Smooth muscle cell (in vitro differentiated cells): ENCODE measurements at regions not wholly inside any gene's neighbourhood (a gene's known extent, or its start where the extent isn't known, plus 50 kb on each side); places are given as distances from the start of the nearest gene placed in this dataset.

Experiments
- DNase-seq: peaks from one replicate; lab custom pipeline; 2025; ENCODE audit not compliant: unreplicated experiment; lab: John Stamatoyannopoulos, UW
- H2AFZ ChIP-seq: fragments of 200-600 bp; sonication (generic); 2 replicates; pipeline ENCODE4 v1.6.0; 2016; ENCODE audit warnings: antibody characterized with exemption, low read depth, mild to moderate bottlenecking
- H3F3A ChIP-seq: fragments of 200-600 bp; sonication (generic); 2 replicates; pipeline ENCODE4 v1.6.0; 2017; ENCODE audit warnings: antibody characterized with exemption, low read depth
- H3K27ac ChIP-seq: fragments of 200-600 bp; sonication (generic); 2 replicates; pipeline ENCODE4 v1.5.1; 2016; ENCODE audit warnings: low read depth, mild to moderate bottlenecking
- H3K27me3 ChIP-seq: fragments of 200-600 bp; sonication (generic); 2 replicates; pipeline ENCODE4 v1.6.1; 2016; ENCODE audit warnings: low read depth, mild to moderate bottlenecking
- H3K36me3 ChIP-seq: fragments of 200-600 bp; sonication (generic); 2 replicates; pipeline ENCODE4 v1.5.1; 2016; ENCODE audit warnings: low read depth
- H3K4me1 ChIP-seq: fragments of 200-600 bp; sonication (generic); 2 replicates; pipeline ENCODE4 v1.5.1; 2016; ENCODE audit warnings: low read depth
- H3K4me2 ChIP-seq: fragments of 200-600 bp; sonication (generic); 2 replicates; pipeline ENCODE4 v1.6.0; 2016; ENCODE audit warnings: mild to moderate bottlenecking
- H3K4me3 ChIP-seq: fragments of 200-600 bp; sonication (generic); 2 replicates; pipeline ENCODE4 v1.5.1; 2016; ENCODE audit warnings: mild to moderate bottlenecking
- H3K79me2 ChIP-seq: fragments of 200-600 bp; sonication (generic); 2 replicates; pipeline ENCODE4 v1.6.0; 2016; ENCODE audit warnings: low read depth, mild to moderate bottlenecking
- H3K9ac ChIP-seq: fragments of 200-600 bp; sonication (generic); 2 replicates; pipeline ENCODE4 v1.6.0; 2016; ENCODE audit warnings: low read depth
- H3K9me3 ChIP-seq: fragments of 200-600 bp; sonication (generic); replicated peaks from 2 replicates; pipeline ENCODE4 v1.5.1; 2016; ENCODE audit warnings: low read depth
- H4K20me1 ChIP-seq: fragments of 200-600 bp; sonication (generic); 2 replicates; pipeline ENCODE4 v1.6.0; 2016; ENCODE audit warnings: low read depth
- CTCF ChIP-seq: fragments of 200-600 bp; sonication (generic); IDR thresholded peaks from 2 replicates; pipeline ENCODE4 v1.5.1; 2017; ENCODE audit warnings: borderline replicate concordance, mild to moderate bottlenecking, antibody characterized with exemption; ENCODE audit not compliant: insufficient read depth, poor library complexity, severe bottlenecking
- WGBS: methylation state at CpG from one replicate; pipeline ENCODE4 v1.1.7; 2016; ENCODE audit warnings: low lambda C conversion rate; 5-methylcytosine and 5-hydroxymethylcytosine counted together

GRCh38 chr4:167359711-167360110 is 125.4 kb upstream of the SPOCK3 start:
- no peak for DNase-seq
- Histone ChIP-seq H3K4me1 (no peaks in the 10 kb centered on the region), H3K9ac (no peak overlapping the region), H3K9me3 (no peaks in the 10 kb centered on the region), H3K4me2 (no peak overlapping the region), H3K4me3 (no peak overlapping the region), H4K20me1 (no peaks in the 10 kb centered on the region), H3K27me3 (no peaks in the 10 kb centered on the region), H3K27ac (no peak overlapping the region), H3K79me2 (no peaks in the 10 kb centered on the region), H2AFZ (no peak overlapping the region), H3K36me3 (no peaks in the 10 kb centered on the region), H3F3A (no peaks in the 10 kb centered on the region)
- WGBS, result 54% methylated on average over 3 of the region's 3 CpGs
- no peak for TF ChIP-seq CTCF

- no peaks in the 10 kb centered on the region for H3K79me2 ChIP-seq
- H3K36me3 ChIP-seq, result no peaks in the 10 kb centered on the region
- peaks cover 5% of the 10 kb centered on the region for H3K27me3 ChIP-seq
- no peak overlapping the region for H3K4me3 ChIP-seq
- no peaks in the 10 kb centered on the region for H3K4me1 ChIP-seq
- no peak overlapping the region for H3K4me2 ChIP-seq
- H3K27ac ChIP-seq, result no peak overlapping the region
- H3K9ac ChIP-seq, result no peak overlapping the region
- WGBS, result 60% methylated on average over 4 of the region's 4 CpGs
- no peak for TF ChIP-seq CTCF
- H3K9me3 ChIP-seq, result no peaks in the 10 kb centered on the region
- H4K20me1 ChIP-seq, result no peaks in the 10 kb centered on the region
- no peak for DNase-seq
- H2AFZ ChIP-seq, result no peak overlapping the region
- H3F3A ChIP-seq, result no peaks in the 10 kb centered on the region
These were observed 145.0 kb upstream of the SPOCK3 start for GRCh38 chr4:167379076-167379835.

- no peak overlapping the region for H3K27ac ChIP-seq
- no peak overlapping the region for H3K9ac ChIP-seq
- no peaks in the 10 kb centered on the region for H3K9me3 ChIP-seq
- no peak for DNase-seq
- H3K4me1 ChIP-seq, result no peaks in the 10 kb centered on the region
- H2AFZ ChIP-seq, result no peak overlapping the region
- 85% methylated on average over 4 of the region's 4 CpGs for WGBS
- H4K20me1 ChIP-seq, result no peaks in the 10 kb centered on the region
- no peak overlapping the region for H3K4me3 ChIP-seq
- no peaks in the 10 kb centered on the region for H3F3A ChIP-seq
- no peak for TF ChIP-seq CTCF
- H3K36me3 ChIP-seq, result no peaks in the 10 kb centered on the region
- peaks cover 5% of the 10 kb centered on the region for H3K27me3 ChIP-seq
- H3K4me2 ChIP-seq, result no peak overlapping the region
- no peaks in the 10 kb centered on the region for H3K79me2 ChIP-seq
These were observed 146.7 kb upstream of the SPOCK3 start for GRCh38 chr4:167380964-167381363.

GRCh38 chr4:167383291-167383690 is 149.0 kb upstream of the SPOCK3 start:
- WGBS, result 80% methylated on average over 2 of the region's 2 CpGs
- no peak overlapping the region for H3K9ac ChIP-seq
- no peaks in the 10 kb centered on the region for H3K4me1 ChIP-seq
- no peak overlapping the region for H3K4me2 ChIP-seq
- no peaks in the 10 kb centered on the region for H3K27me3 ChIP-seq
- no peak overlapping the region for H3K27ac ChIP-seq
- no peaks in the 10 kb centered on the region for H4K20me1 ChIP-seq
- no peak for TF ChIP-seq CTCF
- DNase-seq, result no peak
- no peaks in the 10 kb centered on the region for H3F3A ChIP-seq
- no peaks in the 10 kb centered on the region for H3K79me2 ChIP-seq
- no peak overlapping the region for H2AFZ ChIP-seq
- no peaks in the 10 kb centered on the region for H3K36me3 ChIP-seq
- no peaks in the 10 kb centered on the region for H3K9me3 ChIP-seq
- H3K4me3 ChIP-seq, result no peak overlapping the region
